Right hindlimb (tissue), 1 donor: ENCODE measurements at regions not wholly inside any gene's neighbourhood (a gene's known extent, or its start where the extent isn't known, plus 50 kb on each side); places are given as distances from the start of the nearest gene placed in this dataset.
"Not testable (repeated sequence)": the region's sequence is repeated elsewhere in the genome, so short reads cannot be mapped to it uniquely, and the experiment has no call there.

Experiments
- DNase-seq: peaks from one replicate; pipeline ENCODE4 v3.0.0-alpha.2; 2018

GRCh38 chr12:75695926-75696325 lies 184.5 kb upstream of the KRR1 start:
- DNase-seq = no peak

DNA sequence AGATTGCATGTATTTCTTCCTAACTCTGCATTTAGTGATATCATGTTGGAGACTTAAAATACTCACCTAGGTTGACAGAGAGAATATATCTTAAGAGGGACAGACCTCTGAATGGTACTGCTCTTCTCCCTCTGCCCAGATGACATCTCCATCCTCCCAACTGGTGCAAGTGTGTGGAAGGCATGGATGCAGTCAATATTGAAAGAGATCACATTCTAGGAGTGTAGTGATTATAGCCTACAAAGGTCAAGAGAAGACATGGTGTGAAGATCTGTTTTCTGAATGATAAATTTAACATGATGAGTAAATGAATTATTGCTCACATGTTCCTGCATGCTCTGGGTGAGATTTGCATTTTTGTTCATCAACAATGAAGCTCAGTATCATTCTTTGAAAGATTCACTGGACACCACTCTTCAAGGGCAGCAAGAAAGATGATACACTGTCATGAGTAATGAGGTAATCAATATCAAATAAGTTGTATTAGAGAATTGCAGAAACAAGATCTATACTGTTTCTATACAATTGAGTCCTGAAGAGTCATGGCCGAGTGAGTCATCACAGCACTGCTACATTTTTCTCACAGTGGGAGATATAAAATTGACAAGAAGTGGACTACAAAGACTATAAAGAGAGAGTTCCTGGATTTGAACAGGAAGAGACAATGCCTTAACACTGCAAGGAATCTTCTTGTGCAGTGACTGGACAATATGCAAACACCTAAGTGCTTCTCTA lies 183.3 kb upstream of the KRR1 start:
- no peak for DNase-seq

GRCh38 chr12:75692876-75693275 lies 181.5 kb upstream of the KRR1 start:
- DNase-seq = no peak

- DNase-seq = no peak
Measured at GRCh38 chr12:75690296-75690955, 179.0 kb upstream of the KRR1 start.

GRCh38 chr12:75686233-75686632 lies 174.8 kb upstream of the KRR1 start:
- DNase-seq = not testable (repeated sequence)

DNA sequence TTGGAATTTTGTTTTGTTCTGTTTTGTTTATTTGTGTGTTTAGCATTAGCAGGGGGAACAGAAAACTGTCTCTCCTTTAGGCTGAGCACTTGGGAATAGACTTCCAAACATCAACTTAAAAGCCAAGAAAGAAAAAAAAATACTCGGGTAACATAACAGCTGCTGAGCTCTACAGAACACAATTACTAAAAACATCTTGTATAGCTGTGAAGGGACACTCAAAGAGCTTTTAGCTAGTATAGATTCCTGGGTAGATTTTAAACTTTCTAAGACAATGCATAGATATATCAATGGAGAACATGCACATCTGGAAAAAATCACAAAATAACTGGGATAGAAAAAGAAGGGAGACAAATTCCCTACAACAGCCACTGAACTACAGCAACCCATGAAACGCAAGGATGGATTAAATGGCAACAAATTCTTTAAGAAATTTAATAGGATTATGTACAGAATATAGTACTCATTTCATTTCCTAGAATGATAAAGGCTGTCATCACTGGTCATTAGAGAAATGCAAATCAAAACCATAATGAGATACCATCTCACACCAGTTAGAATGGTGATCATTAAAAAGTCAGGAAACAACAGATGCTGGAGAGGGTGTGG lies 174.3 kb upstream of the KRR1 start:
- DNase-seq = no peak

DNA sequence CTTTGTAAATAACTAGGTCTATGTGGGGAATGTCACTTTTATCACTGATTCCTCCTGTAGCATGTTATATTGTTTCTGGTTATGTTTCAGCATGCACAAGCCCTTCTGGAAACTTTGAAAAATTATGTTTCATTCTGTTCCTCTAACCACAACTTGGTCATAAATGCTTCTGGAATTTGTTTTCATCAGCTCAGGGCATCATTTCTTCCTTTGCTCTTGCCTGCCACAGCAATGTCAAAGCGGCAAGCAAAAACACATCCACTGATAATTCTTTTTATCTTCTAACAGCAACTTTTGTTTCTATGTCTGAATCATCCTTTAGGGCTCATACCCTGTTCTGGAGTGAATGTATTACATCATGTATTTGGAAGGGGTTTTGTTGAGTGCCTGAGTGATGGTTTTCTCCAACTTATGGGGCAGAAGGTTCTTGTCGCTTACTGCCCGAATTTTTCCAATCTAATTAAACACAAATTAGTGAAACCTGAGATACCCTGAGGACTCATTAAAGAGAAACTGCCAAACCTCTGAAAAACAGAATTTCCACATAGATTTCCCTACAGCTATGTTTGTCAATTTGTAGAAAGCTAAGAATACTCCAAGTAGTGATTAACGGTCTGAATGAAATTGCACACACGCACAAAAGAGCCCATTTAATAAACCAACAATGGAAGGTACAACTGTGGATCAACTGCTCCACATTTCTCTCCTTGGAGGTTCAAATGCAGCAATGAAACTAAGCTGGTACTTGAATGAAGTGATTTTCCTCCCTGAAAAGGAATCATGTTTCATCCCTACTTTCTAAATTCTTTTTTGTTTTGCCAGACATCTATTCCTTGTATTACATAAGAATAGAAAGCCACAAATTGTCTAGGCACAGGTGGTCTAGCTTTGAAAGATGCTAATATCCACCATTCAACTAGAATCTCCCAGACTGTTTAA lies 173.5 kb upstream of the KRR1 start:
- DNase-seq = no peak

GRCh38 chr12:75683995-75684586 lies 172.7 kb upstream of the KRR1 start:
- DNase-seq = not testable (repeated sequence)

DNA sequence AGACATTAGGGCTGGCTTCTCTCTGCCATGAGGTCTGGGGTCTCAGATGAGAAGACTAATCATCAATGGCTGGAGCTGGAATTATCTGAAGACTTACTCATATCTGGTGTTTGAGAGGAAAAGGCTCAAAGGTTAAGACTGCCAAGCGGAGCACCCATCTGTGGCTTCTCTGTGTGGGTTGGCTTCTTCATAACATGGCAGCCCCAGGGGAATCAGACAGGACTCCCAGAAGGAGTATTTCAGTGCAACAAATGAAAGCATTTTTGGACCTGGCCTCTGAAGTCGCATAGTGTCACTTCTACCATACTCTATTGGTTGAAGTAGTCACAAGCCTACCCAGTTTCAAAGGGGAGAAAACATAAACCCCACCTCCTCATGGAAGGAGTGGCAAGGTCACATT lies 171.8 kb upstream of the KRR1 start:
- no peak for DNase-seq

GRCh38 chr12:75677522-75677921 lies 166.1 kb upstream of the KRR1 start:
- DNase-seq = no peak

DNA sequence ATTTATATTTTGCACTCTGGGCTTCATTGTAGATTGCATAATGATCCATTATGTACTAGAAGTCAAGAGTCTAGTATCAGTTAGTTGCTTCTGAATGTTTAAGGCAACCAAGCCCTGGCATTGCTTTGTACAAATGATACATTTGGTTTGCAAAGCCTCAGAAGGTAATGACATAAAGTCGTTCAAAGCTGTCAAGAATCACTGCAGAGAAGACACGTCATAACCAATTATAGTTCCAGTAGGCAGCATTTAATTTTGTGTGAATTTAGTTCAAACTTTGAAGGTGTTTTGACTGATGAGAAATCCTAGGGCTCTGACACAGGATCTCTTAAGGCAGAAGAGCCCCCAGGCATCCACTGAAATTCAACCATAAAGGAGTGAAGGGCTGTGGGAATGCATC lies 163.0 kb upstream of the KRR1 start:
- DNase-seq = no peak

- no peak for DNase-seq
Measured at GRCh38 chr12:75672200-75672599, 160.8 kb upstream of the KRR1 start.

DNA sequence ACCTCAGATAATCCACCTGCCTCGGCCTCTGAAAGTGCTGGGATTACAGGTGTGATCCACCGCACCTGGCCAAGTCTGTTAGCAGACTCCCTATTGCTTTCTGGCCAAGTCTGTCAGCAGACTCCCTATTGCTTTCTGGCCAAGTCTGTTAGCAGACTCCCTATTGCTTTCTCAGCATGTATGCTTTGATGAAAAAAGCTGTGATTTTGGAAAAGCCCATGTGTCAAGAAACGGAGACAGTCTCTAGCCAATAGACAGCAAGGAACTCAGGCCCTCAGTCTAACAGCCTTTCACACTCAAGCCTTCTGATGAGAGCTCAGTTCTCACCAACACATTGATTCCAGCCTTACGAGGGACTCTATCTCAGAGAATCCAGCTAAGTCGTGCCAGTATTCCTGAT lies 158.8 kb upstream of the KRR1 start:
- DNase-seq = no peak

- DNase-seq = no peak
Measured at GRCh38 chr12:75666939-75667334, 155.5 kb upstream of the KRR1 start.

DNA sequence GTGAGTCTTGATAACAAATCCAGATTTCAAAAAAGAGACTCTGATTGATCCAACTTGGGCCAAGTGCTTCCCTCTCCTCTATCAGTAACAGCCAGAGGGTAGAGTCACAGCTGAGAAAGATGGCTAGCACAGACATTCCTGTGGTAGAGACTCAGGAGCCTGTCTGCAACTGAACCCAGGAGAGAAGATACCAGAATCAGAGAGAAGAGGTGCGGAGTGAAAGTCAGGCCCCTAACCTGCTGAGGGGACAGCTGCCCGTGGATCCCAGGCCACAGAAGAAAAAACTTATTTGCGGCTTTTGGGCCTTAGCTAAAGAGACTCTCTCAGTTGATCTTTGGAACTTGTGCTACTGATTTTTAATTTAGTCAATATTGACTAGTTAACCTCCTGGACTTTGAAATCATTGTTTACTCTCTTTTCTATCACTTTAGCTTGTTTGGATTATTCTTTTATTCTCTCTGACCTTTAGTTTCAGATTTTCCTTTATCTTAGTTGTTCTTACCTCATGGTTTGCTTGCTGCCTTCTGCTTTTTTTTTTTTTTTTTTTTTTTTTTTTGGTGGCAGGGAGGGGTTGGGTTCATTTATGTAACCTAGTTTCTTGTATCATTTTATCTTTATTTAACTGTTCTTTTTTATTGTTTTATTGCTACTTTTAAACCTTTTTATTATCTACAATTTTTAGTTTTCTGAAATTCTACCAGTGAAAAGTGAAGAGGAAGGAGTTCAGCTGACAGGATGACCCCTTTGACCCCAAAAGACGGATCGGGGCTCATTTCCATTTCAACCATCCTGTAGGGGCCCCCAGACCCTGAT lies 154.9 kb upstream of the KRR1 start:
- DNase-seq = no peak

- no peak for DNase-seq
Measured at GRCh38 chr12:75665216-75665615, 153.8 kb upstream of the KRR1 start.

GRCh38 chr12:75662511-75663159 lies 151.2 kb upstream of the KRR1 start:
- no peak for DNase-seq

GRCh38 chr12:75661908-75662307 lies 150.5 kb upstream of the KRR1 start:
- no peak for DNase-seq

DNA sequence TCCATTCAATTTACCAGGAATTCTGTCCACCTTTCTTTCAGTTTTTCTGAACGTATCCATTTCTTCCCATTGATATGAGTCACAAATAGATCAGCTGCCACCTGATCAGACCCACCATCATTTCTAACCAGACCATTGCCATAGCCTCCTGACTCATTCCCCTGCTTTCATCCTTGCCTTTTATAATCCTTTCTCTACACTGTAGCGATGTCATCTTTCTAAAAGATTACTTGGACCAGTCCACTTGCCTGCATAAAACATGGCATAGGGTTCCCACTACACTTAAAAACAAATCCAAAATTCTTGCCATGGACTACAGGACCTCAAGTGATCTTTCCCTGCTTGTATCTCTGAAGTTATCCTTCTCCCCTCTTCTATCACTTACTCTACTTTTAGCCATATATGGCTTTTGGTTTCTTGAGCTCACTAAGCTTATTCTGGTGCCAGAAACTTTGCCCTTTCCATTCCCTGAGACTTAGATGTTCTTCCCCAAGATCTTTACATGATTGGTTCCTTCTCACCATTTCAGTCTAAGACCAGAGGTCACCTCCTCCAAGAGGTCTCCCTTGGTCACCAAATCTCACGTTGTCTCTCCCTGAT lies 149.5 kb upstream of the KRR1 start:
- no peak for DNase-seq

- no peak for DNase-seq
Measured at GRCh38 chr12:75660107-75660530, 148.7 kb upstream of the KRR1 start.
